ENCODE measurements at regions not wholly inside any gene's neighbourhood (a gene's known extent, or its start where the extent isn't known, plus 50 kb on each side); places are given as distances from the start of the nearest gene placed in this dataset.

DNA sequence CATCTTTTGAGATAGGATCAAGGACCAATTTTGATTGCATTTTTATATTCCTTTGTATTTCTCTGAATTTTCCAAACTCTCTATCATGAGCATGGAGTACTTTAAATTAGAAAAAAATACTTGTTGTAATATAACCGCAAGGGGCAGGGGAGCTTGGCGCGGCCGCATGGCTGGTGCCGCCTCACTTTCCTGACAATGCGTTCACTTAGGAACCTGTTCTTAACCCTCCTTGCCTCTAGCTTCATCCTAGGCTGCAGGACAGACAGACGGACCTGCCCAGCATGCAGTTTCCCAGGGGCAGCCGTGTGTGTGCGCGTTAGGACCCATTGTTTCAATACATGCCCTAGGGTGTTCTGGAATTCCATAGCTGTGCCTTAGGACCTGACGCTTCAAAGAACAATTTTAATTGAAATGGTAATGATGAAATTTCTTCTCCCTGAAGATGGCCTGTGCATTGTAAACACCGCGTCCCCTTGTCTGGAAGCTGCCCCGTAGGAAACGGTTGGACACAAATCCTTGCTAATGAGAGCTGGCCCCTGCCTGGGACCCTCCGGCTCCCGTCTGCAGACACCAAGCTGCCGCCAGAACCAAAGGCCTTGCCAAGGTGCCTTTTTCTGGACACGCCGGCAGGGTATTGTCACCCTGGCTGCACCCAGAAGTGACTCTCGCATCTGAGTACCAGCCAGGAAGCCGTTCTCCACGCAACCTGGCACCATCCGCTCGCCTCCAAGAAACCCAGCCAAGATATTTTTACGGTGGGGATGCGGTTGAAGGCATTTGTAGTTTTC lies 466.4 kb downstream of the NPHP4 start:
- DNase-seq (ENCODE audit: low read depth in 3 of 3): no peak

DNA sequence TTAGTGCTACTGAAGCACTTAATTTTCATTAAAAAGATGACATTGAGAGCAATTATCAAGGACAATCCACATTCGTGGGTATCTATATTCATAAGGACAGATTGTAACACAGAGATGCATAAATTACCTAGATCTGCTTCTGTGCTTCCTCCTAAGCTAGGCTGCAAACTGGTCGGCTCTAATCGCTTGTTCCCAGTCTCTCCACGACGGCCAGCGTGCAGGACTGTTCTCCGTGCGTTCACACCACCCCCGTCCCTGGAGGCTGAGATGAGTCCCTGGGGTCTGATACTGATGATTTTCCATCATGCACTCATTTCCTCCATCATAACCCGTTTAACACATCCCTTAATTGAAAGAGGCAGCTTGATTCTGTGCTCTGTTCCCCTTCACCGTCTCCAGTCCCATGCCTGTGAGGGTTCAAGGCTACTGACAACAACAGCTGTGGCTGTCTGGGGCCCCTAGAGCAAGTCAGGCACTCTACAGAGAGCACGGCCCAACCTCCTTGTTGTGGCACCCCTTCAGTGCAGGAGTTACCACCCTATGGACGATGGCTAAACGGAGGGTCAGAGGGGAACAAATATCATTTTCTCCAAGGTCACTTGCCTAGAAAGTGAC lies 469.6 kb downstream of the NPHP4 start:
- no peak for DNase-seq (ENCODE audit: low read depth in 3 of 3)

DNA sequence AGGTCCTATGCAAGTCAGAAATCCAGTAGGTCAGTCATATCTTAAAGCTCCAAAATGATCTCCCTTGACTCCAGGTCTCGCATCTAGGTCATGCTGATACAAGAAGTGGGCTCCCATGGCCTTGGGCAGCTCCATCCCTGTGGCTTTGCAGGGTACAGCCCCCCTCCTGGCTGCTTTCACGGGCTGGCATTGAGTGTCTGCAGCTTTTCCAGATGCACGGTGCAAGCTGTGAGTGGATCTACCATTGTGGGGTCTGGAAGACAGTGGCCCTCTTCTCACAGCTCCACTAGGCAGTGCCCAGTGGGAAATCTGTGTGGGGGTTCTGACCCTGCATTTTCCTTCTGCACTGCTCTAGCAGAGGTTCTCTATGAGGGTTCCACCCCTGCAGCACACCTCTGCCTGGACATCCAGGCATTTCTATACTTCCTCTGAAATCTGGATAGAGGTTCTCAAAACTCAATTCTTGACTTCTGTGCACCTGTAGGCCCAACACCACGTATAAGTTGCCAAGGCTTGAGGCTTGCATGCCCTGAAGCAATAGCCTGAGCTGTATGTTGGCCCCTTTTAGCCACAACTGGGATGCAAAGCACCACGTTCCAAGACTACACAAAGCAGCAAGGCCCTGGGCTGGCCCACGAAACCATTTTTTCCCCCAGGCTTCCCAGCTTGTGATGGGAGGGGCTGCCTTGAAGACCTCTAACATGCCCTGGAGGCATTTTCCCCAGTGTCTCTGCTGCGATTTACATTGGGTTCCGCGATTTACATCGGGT lies 472.7 kb downstream of the NPHP4 start:
- no peak for DNase-seq (ENCODE audit: low read depth in 3 of 3)

DNA sequence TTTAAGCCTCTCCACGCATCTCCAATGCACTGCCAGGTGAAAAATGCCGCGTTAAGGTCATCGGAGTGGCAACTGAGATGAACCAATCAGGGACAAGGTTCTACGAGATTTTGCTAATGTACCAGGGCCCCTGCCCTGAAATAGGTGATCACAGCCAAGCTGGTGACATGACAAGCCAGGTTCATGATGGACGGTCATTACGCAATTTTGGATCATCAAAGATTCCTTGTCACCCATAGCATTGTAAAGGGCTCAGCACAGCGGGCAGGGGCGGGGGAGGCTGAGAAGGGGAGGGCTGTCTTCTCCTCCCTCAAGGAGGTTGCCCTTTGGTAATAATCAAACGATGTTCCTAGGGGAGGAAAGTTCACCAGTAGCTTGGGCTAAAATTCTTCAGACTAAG lies 475.5 kb downstream of the NPHP4 start:
- DNase-seq (ENCODE audit: low read depth in 3 of 3): no peak

DNA sequence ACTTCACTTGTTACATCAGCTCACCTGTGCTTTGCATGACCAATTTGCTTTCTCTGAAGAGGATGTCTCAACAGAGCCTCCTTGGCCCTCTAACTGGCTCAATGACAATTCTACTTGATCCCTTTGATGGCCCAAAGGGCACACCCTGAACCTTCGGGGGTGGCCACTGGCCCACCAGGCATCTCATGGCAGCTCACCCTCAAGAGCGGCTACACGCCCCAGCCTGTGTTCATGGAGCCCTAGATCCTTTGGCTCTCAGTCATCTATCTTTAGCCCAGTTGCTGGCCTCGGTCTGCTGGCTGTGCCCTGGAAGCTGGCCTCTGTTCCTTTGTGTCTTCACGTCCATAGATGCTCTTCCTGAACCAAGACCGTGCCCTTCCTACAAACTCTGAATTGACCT lies 476.7 kb downstream of the NPHP4 start:
- DNase-seq (ENCODE audit: low read depth in 3 of 3): no peak

DNA sequence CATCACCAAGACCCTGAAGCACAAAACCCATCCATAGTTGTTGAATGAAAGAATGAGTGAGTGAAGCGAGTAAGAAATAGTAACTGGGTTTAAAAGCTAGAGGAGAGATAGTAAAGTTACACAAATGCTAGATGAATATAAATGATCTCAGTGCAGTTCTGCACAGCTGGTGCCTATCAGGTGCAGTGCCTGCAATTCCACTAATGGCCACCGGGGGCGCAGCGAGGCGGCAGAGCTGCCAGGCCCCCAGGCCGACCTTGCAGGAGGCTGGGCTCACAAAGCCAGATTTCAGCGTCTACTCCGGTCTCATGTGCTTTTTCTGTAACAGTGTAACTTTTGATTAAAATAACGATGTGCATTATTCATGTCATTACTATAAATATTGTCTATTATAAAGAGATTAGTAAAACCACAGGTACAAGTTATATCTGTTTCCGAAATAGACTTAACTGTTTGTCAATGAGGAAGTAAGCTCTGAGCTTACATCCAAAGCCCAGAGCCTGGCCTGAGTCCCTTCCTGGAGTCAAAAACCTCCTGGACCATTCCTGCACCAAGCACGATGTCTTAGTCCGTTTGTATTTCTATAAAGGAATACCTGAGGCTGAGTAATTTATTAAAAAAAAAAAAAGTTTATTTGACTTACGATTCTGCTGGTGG lies 477.6 kb downstream of the NPHP4 start:
- peak; percentile 35 to 58 (median 41) for DNase-seq (ENCODE audit: low read depth in 3 of 3)

DNA sequence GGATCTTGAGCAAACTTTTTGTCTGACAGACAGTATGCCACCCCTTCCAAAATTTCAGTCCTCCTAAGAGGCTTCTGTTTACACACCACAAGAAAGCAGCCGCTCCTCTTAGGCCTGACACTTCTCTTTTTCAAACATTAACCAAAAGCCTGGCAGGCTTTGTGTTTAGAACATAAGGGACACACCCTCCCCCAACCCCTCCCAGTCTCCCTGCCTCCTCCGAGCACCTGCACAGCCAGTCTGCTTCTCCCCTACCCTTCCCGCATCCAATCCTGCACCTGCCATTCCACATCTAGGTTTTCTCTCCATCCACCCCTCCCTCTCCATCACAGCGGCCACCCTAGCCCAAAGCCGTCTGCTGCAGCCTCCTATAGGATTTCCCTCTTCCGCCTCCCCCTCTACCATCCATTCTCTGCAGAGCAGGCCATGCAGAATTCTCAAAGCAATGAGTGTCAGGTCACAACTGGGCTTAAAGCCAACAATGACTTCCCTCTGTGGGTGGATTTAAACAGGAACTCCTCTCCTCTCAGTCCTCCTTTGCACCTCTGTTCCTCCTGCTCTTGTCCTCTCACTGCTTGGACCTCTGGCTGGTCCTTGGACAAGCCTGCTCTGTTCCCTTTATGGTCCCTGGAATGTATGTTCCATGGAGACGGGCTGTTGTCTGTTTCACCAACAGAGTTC lies 478.2 kb downstream of the NPHP4 start:
- no peak for DNase-seq (ENCODE audit: low read depth in 3 of 3)

DNA sequence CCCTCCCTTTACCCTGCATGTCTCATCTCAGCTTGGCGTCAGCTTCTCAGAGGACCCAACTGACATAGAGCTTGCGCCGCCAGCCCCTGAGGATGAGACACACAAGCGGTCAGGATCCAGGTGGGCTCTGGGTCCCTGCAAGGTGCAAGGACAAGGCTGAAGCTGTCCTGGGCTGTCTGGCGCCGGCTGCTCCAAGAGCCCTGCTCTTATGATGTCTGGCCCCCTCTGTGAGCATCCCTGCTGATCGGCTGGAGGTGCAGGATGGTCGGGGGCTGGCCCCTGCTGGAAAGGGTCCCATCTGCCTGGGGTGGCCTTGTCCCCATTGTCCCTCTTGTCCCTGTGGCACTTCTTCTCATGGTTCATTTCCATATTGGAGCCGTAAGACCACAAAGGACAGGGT lies 479.0 kb downstream of the NPHP4 start:
- no peak for DNase-seq (ENCODE audit: low read depth in 3 of 3)

DNA sequence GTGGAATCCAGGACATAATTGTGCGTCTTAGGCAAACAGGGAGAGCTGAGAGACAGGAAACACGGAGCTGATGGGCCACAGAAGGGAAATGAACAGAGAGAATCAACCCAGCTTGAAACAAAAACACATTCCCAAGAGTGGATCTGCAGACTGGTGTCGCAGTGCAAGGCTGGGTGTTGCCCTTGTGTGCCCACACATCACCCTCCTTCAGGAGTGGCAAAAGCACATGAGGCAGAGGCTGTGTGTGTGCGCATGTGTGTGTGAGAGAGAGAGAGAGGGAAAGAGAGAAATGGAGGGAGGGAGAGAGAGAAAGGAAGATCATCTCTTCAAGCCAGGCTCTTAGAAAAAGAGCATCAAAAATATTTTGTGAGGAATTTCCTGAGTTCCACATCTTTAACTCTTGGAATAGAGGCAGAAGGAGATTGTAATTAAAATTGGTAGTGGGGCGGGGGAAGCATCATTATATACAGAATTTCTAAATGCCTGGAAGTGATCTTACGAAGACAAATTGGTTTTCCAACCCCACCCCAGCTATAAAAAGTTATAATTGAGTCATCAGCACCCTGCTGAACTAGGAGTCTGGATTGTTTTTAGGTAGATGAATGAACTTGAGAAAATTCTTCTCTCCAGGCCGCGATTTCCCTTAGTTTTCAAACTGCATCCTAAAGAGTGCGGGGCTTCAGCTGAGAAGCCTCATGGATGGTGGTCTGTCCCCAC lies 480.7 kb downstream of the NPHP4 start:
- DNase-seq (ENCODE audit: low read depth in 3 of 3): no peak

DNA sequence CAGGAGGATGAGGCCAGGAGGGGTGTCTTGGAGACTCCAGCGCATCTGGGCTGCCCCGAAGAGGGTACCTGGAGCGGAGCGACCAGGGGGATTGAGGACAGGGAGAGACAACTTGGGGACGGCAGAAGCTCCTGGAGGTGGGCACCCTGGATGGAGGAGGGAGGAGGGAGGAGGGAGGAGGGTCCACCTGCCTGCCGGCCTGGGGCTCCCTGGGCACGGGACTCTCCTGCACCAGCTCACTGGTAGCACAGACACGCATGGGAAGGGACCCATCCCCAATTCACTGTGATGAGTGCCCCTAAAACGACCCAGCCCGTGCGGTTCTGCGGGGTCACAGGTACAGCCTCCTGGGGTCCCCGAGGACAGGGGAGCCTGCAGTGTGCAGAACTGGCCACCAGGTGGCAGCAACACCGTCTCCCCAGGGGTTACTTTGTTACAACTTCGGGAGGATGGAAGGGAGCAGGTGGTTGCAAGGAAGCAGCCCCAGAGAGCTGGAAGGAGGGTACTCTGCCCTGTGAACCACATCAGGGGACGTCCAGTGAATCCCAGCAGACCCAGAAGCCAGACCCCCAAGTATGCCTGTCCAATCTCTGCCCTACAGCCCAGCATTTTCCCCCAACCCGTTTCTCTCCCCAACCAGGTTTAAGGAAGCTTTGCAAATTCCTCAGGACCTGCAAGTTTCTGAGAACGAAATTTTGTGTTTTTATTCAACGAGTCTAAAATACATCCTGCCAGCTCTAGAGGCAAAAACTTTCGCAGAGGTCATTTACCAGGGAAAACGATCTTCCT lies 482.4 kb downstream of the NPHP4 start:
- DNase-seq (ENCODE audit: low read depth in 3 of 3): peak; percentile 27 to 44 (median 38)

DNA sequence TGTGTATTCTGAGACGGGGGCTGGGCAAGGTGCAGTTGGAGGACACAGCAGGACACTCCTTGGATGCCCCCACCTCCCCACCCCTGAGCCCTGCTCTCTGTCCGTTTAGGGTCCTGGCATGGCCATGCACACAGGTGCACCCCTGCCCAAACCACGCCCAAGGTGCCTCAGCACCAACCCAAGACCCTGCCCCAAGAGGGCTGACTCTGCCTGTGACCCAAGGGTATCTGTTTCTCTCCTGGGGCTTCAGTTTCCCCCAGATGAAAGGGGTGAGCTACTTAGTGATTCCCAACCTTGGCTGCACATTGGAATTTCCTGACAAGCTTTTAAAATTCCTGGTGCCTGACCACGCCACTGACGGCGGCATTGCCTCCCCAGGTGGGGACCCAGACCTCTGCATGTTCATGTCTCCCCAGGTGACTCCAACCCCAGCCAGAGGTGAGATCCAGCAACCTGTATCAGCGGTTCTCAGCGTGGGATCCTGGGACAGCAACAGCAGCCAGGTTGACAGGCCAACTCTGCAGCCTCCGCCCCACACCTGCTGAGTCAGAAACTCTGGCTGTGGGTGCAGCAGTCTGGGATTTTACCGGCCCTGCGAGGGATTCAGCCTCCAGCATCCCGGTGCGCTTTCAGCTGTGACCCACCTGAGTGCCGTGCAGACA lies 483.4 kb downstream of the NPHP4 start:
- DNase-seq (ENCODE audit: low read depth in 3 of 3): no peak

DNA sequence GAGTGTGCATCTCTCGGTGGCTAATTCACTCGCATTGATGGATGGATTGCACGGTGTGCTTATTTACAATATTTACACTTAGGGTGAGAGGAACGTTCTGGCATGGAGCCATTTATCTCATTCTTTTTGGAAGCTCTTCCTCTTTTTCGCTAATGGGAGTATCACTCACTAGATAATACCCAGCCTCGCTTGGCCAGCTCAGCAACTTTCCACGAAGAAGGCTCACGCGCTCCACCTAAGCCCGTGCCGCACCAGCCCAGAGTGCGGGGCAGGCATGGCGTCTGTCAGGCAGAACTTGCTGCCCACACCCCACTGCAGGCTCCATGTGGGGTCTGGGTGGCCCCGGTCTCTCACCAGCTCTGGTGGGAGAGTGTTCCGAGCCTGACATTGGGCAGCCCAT lies 484.9 kb downstream of the NPHP4 start:
- no peak for DNase-seq (ENCODE audit: low read depth in 3 of 3)

DNA sequence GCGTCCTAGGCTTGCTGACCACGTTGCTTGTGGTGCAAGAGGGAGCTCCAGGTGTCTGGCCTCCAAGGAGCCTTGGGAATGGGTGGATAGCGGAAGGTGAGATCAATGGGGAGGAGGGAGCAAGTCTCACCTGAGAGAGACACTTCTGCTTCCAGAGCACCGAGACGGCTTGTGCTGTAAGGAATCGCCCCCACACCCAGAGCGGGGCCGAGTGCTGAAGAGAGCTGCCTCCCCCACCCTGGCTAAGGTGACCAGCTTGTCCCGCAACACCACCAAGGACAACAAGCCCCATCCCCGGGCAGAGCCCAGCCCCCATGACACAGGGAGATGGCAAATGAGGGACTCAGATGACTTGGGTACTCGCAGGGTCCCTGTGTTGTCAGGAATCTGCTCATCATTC lies 485.6 kb downstream of the NPHP4 start:
- no peak for DNase-seq (ENCODE audit: low read depth in 3 of 3)

DNA sequence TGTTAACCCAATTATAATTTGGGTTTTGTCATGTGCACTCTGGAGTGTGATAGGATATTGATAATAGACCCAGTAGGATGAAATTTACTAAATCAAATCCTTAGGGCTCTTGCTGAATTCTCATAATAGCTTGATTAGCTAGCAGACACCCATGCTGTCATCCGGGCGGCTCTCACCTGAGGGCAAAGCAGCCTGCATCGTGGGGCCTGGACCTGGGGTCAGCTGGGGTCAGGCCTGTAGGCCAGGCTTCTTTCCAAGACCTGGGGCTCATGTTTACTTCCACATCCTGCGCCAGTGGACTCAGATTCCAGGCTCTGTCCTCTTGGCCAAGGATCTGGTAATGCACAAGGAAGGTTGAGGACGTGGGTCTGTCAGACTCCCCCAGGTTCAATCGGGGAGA lies 486.3 kb downstream of the NPHP4 start:
- DNase-seq (ENCODE audit: low read depth in 3 of 3): no peak

DNA sequence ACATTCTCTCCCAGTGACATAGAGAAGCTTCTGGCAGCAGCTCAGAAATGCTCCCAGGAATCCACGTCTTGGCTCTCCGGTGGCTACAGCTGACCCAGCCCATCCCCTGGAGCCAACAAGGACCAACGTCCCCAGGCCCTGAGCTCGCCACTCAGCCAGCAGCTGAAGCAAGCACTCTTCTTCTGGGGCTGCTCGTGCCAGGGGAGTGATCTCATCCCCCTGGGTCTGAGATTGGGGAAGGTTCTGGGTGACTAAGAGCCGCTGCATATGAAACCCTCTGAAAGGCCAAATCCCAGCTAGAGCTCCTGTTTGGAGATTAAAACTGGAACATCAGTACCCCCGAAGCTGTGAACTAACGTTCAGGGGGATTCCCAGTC lies 487.9 kb downstream of the NPHP4 start:
- no peak for DNase-seq (ENCODE audit: low read depth in 3 of 3)

DNA sequence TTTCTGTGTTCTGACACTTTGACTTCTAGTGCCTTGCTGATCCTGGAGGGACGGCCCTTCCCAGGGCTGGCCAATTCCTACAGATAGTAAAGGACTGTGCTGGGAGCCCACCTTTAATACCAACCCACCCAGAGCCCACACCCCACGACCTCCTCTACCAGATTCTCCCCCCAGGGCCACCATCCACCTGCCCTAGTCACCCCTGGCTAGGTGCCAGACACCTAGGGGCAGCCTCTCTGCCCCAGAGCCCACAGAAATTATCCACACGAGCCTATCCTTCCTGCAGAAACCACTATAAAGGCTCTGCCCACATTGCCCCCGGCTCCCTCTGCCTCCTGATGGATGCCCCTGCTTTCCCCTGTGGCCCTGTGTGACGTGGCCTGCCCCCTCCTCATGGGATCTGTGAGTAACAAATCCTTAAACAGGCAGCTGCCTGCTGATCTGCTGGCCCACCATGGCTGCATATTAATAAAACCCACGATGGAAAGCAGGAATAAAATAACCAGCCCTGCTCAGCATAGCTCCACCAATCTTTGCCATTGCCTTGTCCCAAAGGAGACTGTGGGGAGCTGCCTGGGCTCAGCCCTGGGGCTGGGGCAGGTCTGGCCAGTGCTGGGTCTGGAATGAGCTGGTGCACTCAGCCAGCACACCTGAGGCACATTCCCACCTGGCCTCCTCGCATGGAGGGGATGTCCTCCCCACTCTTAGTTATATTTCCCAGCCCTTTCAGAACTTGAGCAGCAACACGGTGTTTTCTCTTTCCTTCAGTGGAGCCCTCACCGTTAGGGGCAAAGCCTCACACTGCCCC lies 488.5 kb downstream of the NPHP4 start:
- no peak for DNase-seq (ENCODE audit: low read depth in 3 of 3)

DNA sequence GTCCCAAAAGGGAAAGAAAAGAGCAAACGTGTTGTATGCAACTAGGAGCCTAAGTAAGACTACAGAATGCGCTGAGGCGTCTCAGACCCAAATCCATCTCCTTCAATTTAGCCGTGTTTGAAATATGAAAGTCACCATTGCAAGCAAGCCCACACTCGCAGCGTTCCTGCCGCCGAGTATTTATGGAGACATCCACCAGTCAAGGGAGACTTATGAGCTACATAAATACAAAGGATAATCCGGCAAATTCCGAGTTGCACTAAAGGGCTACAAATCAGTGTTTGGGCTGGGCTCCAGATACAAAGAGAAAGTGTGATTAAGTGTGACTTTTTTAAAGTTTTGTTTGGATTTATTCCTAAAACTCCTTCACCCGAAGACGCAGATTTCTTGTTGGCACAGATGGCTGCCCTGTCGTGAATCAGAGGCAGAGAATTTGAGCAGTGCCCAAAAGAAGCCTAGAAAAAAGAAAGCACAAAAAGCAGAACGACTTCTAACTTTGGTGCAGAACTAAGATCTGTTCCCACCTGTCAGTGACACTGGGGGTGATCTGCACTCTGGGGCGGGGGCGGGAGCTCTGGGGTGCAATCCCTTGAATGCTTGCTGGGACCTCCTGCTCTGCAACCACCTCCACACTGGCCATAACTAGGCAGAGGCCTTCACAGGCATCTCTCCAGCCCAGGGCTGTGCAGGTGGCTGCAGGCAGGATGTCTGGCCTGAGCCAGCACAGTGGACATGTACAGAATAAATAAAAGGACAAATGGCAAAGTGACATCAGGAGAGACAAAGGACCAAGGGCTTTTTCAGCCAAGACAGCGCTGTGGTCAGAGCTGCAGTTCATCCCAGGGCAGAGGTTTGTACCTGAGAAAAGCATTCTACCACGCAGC lies 489.7 kb downstream of the NPHP4 start:
- DNase-seq (ENCODE audit: low read depth in 3 of 3): no peak
